HG02885 (cell line): ENCODE measurements at regions not wholly inside any gene's neighbourhood (a gene's known extent, or its start where the extent isn't known, plus 50 kb on each side); places are given as distances from the start of the nearest gene placed in this dataset.

Experiments used
- ATAC-seq: cut with Tn5 transposase; IDR thresholded peaks from one replicate; pipeline ENCODE4 v1.9.1; 2021; ENCODE audit warnings: mild to moderate bottlenecking; ENCODE audit not compliant: unreplicated experiment, poor library complexity

DNA sequence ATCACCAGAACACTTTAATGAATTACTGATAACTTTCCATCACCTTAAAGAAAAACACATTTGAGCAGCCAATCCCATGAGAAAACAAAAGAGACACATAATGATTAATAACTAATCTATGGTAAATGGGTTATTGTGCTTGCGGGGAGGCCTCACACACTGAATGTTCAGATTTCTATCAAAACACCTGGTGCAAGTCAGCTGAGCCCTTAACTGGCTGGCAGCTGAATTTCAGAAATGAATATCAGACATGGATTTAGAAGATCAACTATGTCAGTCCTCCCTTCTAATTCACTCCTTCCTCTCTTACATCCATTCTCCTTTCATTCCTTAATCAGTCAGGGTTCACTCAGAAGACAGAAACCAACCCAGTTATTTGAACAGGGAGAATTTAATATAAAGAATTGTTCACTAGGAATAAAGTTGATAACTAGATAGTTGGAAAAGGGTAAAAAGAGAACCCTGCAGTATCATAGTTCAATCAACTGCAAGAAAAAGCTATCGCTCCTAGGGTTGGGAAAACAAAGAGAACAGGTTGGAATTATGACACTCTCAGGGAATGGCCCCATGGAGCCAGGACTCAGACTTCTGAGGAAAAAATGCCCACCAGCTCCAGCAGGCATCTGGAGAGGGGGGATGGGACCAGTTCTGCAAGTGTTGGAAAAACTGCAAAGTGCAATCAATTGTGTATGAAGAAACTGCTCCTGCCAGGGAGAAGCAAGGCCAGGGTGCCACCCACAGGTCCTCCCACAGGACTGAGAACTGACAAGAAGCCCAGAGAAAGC, 577.1 kb upstream of the CDH5 start:
- ATAC-seq = no peak

GRCh38 chr16:65788434-65789140, 577.9 kb upstream of the CDH5 start:
- ATAC-seq = no peak

DNA sequence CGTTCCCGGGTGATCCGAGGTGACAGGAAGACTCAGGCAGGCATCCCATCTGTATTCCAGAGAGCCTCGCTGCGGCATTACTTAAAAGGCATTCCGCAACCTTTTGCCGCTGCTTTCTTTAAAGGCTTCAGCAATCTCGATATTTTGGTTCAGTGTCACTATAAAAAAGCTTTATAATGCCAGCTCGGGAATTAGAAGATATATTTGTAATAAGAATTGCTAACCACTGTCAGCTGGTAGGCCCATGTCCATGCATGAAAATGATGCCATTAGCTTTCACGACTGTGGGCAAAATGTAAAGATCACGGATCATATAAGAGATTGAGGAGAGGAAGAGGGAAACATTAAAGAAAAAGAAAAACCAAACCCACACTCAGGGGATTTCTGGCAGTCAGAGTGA, 578.6 kb upstream of the CDH5 start:
- no peak for ATAC-seq

- ATAC-seq = no peak
Observed at GRCh38 chr16:65786916-65787315, 579.6 kb upstream of the CDH5 start.

GRCh38 chr16:65783709-65784474, 582.6 kb upstream of the CDH5 start:
- ATAC-seq = no peak

DNA sequence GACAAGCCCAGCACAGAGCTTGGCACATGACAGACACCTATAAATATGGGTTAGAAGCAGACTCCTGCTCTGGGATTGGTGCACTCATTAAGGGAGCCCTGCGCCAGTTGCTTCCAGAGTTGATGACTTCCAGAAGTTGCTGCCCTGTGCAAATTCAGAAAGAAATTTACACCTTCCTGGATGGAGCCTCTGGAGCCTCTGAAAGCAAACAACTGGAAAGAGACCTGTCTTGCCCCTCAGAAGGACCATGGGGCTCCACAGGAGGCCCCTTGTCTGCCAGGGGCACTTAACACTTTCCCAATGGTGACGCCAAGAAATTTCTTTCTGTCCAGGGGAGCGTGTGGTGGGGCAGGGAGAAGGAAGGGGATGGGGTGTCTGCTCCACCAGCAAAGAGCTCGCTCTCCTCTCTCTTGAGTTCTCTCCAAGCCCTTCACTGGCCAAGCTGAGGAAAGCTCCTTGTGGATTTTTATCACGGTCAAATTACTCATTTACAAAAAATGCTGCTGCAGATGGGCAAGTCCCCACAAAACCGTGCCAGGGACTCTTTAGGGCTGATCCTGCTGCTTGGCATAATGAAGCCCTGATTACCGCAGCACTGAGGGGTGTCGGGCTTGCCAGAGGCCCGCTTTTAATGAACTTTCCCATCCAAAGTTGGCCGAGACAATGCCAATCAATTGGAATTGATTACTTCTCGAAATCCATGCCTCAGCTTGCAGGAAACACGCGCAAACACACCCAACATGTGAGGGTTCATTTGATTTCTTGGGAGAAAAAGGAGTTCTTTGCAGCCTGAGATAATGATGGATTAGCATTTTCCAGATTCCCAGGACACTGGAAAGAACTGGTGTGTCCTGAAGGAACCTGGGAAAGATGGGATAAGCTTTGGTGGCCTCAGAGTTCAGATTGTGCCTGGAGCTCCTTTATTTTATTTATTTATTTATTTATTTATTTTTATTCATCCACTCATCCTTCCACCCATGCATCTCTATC, 583.6 kb upstream of the CDH5 start:
- no peak for ATAC-seq

GRCh38 chr16:65781855-65782254, 584.6 kb upstream of the CDH5 start:
- ATAC-seq = no peak

GRCh38 chr16:65781363-65781762, 585.1 kb upstream of the CDH5 start:
- no peak for ATAC-seq

DNA sequence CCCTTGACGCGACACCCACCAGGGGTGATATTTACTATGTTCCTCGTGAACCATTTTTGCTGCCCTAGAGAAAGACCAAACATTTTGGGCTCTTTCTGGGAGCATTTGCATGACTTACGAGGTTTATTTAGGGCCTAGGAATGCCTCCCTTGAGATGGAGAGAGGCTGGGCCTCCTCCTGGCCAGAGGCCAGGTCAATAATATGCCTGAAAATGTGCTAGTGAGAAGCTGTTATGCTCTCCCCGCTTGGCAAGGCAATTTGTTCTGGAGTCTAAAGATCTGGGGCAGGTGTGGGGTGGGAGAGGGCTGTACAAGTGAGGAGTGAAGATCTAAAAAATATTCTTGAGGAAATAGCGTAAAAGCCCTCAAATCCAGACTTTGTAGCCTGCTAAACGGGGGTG, 587.3 kb upstream of the CDH5 start:
- ATAC-seq = no peak

GRCh38 chr16:65776639-65777183, 589.8 kb upstream of the CDH5 start:
- no peak for ATAC-seq

GRCh38 chr16:65775829-65776228, 590.7 kb upstream of the CDH5 start:
- ATAC-seq = no peak

DNA sequence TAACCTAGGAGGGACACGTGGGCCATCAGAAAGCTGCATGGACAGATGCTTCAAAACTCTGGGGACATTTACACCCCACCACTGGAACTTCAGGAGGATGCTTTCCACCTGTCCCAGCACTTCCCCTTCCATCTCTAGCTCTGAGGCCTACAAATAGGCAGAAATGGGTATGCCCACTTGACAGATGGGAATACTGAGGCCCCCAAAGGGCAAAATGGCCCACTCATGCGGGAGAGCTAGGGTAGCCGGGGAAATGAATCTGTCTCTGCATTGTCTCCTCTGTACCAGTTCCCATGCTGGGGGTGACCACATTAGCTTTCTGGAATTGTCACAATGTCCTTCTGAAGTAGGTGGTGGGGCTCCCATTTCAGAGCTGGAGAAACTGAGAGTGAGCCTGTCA, 592.1 kb upstream of the CDH5 start:
- ATAC-seq = no peak

- ATAC-seq = no peak
Observed at GRCh38 chr16:65773301-65773874, 593.1 kb upstream of the CDH5 start.

- no peak for ATAC-seq
Observed at GRCh38 chr16:65772134-65772732, 594.3 kb upstream of the CDH5 start.

GRCh38 chr16:65771707-65772106, 594.8 kb upstream of the CDH5 start:
- ATAC-seq = no peak

DNA sequence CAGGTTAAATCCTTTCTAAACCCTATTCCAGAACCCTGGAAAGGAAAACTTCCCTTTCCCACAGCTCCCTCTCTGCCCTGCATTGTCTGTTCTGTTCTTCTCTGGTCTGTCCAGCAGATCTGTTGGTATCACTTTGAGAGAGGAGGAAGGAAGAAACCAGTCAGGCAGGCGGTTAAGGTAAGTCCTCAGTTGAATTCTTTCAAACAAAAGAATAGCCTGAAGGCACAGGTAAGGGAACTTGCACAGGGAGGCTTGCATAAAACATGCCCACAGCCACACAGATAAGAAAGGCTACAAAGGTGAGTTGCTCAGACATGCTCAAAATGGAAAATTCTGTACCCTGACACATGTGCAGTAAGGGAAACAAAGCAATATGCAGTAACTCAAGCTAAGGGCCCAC, 595.7 kb upstream of the CDH5 start:
- no peak for ATAC-seq

- no peak for ATAC-seq
Observed at GRCh38 chr16:65769776-65770438, 596.6 kb upstream of the CDH5 start.

DNA sequence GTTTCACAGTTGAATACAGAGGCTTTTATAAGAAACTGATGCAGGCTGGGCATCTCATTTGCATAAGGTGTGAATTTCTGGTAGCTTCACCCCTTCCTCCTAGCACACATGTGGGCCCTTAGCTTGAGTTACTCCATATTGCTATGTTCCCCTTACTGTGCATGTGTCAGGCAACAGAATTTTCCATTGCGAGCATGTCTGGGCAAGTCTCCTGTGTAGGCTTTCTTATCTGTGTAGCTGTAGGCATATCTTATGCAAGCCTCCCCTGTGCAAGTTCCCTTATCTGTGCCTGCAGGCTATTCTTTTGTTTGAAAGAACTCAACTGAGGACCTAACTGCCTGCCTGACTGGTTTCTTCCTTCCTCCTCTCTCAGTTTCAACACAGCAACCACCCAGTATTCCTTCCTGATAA, 597.4 kb upstream of the CDH5 start:
- ATAC-seq = no peak
